Stimulated activated CD8-positive, alpha-beta memory T cell treated with anti-CD3 and anti-CD28 coated beads, Interleukin-2, amount 100 ng/mL, for 48 hours (primary cell): ENCODE measurements at regions not wholly inside any gene's neighbourhood (a gene's known extent, or its start where the extent isn't known, plus 50 kb on each side); places are given as distances from the start of the nearest gene placed in this dataset.
A peak's percentile ranks its signal among the peaks of the same experiment; 100 is the strongest.
"Not testable (repeated sequence)": the region's sequence is repeated elsewhere in the genome, so short reads cannot be mapped to it uniquely, and the experiment has no call there.

Experiments used
- DNase-seq, 2 donors: peaks; one replicate each; pipeline ENCODE4 v3.0.0-alpha.2; 2020; ENCODE audit warnings: low read depth in 2 of 2

DNA sequence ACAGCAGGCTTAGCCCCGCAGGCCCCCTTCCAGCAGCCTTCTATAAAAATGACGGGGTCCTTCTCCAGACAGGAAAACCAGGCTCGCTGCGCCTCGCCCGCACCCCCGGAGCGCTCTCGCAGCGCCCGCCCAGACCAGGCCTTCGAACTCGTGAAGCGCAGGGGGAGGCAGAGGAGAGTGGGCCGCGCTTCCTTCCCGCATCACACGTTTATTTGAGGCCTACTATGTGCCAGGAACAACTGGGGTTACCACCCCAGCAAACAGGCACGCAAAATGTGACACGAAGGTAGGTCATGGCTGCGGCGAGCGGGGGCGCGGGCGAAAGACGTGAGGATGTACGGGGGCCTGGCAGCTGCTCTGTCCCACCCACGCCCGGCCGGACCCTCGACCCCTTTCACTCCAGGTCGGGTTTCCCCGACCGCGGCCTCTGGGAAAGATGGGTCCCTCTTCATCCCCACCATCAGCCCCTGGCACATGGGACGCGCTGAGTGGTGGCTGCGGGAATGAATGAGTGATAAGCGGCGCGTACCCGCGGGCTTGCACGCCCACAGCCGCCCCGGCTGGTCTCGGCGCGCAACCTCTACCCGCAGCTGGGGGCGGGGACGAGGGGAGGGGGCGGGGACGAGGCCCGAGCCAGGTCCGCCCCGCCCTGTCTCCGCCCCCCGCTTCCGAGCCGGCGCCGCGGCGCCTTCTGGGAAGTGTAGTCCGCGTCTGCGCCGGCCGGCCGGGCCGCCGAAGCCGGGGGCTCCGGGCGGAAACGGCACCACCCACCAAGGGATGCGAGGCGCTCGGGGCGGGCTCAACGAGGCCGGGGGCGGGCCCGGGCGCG, 59.1 kb downstream of the ZNF467 start:
- DNase-seq, result peak; percentile 91 to 92

DNA sequence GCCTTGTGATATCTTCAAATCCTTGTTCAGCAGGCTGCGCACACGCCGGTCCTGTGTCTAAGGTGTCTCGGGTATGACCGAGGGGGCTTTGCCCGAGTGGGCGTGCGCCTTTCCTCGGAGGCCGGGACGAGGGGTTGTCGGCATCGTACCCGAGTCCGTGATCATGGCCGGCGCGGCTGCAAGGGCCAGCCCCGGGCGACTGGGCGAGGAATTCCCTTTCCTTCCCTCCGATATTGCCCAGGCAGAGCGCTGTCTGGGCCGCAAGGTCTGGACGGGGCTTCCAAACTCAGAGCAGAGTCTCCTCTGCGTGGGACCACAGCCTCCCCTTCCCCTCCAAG, 59.7 kb downstream of the ZNF467 start:
- DNase-seq, result no peak

DNA sequence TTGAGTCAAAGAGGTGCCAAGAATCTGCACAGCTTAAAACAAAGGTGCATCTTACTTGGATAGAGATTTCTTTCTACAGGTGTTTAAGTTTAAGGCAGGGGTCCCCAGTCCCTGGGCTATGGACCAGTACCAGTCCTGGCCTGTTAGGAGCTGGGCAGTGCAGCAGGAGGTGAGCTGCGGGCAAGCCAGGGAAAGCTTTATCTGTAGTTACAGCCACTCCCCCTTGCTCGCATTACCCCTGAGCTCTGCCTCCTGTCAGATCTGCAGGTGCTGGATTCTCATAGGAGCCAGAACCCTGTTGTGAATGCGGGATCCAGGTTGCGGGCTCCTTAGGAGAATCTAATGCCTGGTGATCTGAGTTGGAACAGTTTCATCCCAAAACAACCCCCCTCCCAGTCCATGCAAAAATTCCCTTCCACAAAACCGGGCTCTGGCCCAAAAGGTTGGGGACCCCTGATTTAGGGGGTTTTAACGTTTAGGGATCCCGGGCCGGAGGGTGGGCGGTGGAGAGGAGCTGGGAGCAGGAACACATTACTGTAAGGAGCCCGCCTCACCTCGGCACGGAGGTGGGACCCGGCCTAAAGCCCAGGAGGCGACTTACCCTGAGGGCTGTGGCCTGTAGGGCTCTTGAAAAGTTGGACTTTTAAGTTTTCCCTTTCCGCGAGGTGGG, 60.2 kb downstream of the ZNF467 start:
- no peak for DNase-seq

DNA sequence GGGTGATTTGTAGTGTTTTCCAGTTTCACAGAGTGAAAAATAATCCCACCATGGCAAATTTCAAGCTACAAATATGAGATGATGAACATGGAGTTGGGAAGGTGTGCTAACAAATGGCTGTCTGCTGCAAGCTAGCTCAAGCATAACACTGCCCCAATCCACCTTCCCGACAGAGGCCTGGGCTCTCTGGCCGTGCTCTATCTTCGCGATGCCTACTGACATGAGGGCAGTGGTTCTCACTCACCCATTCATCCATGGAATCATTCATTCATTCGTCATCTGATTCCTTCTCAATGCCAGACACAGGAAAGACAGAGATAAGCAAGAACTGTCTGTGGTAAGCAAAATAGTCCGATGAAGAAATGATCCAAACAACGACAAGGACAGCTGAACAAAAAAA, 65.4 kb downstream of the ZNF467 start:
- no peak for DNase-seq

DNA sequence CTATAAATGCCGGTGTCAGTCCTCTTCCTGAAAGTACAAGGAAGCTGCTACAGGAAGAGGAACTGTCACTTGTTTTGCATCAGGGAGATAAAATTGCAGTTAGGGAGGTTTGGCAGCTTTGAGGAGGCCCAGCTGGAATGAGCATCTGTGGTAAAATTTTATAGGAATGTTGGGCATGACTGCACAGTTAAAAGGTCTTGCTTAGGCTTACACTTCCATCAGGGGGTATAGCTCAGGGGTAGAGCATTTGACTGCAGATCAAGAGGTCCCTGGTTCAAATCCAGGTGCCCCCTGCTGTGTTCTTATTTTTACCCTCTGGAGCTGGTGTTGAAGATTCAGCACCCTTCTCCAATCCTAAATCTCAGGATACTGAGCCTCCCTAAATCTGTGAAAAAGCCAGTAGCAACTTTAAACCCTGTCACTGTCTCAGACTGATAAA, 65.9 kb downstream of the ZNF467 start:
- DNase-seq, result no peak

DNA sequence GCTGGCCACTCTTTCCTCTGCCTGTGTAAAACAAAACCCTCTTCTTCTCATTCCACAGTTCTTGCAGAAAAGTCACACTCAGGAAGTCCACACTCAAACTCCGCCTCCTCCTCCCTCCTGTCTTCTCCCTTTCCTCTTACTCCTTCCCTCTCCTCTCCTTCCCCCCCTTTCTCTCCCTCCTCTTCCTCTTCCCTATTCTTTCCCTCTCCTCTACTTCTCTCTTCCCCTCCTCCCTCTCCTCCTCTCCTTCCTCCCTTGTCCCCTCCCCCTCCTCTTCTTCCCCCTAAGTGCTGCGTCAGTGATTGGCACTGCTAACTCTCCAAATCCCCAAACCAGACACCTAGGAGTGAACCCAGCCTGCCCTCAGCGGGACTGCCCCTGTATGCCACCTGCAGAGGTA, 67.0 kb downstream of the ZNF467 start:
- DNase-seq, result no peak

DNA sequence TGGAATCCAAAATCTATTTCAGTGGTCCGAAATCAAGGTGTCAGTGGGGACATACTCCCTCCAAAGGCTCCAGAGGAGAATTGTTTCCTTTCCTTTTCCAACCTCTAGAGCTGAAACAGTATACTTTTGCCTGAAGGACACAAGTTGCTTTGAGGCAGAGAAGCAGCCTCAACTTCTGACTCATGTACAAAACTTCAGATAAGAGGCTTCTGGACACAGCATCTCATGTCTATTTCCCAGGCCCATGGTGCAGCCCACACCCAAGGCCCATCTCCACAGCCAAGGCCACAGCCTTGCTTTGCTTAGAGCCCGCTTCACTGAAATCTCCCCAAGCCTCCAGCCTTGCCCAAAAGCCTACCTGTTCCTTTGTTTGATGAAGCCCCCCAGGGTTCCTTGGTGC, 68.9 kb downstream of the ZNF467 start:
- DNase-seq, result no peak

DNA sequence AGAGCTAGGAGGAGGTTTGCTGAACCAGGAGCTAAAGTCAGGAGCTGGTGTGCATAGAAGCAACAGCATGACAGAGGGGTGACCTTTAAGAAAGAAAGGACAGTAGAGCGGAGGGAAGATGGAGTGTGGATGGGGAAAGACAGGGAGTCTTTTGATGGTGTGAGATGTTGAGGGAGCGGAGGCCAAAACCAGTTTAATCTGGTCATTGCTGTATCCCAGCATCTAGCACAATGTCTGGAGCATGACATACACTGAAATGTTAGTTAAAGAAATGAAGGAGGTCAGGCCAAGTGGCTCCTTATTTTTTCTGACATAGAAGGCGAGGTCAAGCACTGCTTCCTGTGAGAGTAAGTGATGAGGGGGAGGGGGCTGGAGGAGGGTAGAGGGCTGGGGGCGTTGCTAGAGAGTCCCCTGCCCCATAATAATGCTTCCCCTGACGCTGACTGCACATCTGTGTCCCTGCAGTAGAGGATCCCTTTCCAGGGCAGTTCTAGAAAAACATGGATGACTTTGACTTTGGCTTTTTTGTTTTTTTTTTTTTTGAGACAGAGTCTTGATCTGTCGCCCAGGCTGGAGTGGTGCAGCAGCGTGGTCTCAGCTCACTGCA, 70.2 kb downstream of the ZNF467 start:
- DNase-seq, result no peak

DNA sequence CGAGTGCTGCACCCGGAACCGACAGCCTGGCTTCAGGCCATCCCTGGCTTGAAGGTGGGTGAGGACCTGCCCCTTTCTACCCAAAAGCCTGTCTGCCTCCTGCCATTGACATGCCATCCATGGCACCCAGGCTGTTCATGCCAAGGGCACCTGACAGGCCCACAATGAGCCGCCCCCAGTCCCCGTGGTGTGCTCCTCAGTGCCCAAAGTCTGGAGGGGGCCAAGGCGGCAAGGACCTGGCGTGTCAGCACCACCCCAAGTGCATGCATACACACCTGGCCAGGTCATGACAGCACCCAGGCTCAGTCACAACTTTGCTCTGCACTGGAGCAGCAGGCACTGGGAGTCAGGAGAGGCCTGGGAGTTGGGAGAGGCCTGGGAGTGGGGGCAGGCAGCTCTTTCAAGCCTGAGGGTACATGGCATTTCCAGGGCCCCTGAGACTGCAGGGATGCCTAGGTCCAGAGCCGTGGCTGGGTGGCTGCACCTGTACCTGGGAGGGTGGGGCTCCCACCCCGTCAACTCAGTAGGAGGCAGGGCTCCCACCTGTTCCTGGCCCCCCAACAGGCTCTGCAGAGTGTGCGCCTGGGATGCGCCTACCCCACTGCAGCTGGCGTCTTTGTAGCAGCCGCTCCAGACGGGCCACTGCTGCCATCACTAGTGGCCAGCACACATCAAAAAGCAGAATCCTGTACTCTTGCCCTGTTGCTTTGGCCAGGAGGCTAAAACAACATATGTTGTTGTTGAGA, 71.7 kb downstream of the ZNF467 start:
- DNase-seq, result no peak

DNA sequence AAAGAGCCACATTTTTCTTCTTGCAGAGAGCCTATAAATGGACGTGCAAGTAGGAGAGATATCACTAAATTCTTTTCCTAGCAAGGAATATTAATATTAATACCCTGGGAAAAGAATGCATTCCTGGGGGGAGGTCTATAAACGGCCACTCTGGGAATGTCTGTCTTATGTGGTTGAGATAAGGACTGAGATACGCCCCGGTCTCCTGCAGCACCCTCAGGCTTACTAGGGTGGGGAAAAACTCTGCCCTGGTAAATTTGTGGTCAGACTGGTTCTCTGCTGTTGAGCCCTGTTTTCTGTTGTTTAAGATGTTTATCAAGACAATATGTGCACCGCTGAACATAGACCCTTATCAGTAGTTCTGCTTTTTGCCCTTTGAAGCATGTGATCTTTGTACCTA, 75.6 kb downstream of the ZNF467 start:
- not testable (repeated sequence) for DNase-seq

DNA sequence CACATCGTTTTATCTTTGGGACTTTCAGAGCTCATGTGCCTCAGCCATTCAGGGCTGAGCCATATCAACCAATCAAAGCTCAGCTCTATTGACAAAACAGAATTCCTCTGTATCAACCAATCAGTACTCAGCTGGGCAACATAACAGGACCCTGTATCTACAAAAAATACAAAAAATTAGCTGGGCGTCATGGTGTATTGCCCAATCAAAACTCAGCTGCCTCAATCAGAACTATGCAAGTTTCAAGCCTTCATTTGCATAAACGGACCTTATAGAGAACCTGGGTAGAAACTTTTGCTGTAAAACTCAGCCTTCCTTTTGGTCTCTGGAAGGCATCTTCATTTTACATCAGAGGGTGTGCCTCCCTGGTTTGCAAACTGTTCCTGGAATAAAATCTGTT, 77.1 kb downstream of the ZNF467 start:
- DNase-seq, result no peak

DNA sequence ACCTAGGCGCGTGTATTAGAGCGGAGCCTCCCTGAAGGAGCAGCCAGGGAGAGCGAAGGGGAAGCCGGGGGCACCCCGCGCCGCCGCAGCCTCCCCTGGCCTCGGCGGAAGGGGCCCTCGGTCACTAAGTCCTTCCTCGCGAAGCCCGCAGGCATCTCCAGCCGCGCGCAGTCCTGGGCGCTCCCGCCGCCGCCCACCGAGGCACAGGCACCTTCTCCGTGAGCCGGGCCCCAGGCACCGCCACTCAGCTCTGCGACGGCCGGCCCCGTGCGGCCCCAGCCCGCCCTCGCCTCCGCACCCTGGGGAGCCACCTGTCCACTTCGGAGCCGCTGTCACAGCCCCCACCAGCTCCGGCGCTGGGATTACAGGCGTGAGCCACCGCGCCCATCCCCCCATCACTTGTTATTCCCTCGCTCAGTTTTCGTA, 80.8 kb downstream of the ZNF467 start:
- DNase-seq, result no peak

DNA sequence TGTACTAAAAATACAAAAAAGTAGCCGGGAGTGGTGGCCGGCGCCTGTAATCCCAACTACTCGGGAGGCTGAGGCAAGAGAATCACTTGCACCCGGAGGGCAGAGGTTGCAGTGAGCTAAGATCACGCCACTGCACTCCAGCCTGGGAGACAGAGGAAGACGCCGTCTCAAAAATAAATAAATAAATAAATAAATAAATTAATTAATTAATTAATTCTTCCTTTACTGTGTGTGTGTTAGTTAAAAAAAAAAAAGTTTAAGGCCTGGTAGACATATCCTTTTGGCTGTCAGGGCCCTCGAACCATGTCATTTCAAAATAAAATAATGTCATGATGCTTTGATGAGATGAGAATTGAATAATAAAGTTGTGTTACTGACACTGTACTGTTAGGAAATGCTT, 81.3 kb downstream of the ZNF467 start:
- DNase-seq, result no peak

DNA sequence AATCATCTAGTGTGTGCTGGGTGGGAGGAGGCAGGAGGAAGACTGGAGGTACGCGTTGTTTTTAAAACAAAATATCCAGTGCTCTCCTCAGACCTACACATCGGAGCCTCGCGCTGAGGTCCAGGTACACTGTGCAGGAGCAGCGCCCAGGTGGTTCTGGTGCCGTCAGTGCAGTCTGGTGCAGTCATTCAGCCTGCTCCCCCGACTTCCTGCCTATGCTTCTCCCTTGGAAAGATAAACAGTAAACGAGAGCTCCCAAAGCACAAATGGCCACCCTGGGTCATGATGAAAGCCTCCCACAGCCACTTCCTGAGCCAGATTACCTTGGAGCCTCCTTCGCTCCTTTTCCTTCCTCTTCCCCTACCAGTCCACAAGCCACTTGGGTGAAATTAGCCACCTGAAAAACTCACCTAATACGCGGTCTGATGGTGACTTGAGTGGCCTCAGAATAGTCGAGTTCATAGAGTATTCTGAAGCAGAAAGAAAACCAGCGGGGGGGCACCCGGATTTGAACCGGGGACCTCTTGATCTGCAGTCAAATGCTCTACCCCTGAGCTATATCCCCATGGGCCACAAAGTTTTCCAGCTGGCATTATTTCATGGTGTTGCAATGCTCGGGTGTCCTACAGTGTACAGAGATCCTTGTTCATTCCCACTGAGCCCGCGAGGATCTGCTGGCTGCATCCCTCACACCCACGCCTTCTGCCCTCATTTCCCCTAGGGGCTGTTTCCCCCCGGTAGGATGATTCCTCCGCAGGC, 82.5 kb downstream of the ZNF467 start:
- no peak for DNase-seq

DNA sequence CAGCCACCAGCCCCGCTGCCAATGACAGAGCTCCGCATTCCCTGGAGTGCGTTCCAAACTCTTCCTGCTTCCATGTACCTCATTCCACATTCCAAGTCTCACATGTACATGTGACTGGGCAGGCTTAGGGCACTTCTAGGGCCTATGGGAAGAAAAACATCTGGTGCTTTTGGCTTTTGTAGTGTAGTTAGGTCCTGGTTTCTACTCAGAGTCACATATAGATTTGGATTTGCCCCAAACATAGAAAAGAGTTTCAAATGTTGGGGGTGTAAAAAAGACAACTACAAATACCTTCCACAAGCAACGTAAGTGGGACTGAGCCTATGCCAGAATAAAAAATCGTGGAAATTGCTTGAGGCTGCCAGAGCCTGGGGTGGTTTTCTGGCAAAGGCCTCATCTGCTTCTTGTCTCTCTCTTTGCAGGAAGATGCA, 84.1 kb downstream of the ZNF467 start:
- DNase-seq, result no peak

DNA sequence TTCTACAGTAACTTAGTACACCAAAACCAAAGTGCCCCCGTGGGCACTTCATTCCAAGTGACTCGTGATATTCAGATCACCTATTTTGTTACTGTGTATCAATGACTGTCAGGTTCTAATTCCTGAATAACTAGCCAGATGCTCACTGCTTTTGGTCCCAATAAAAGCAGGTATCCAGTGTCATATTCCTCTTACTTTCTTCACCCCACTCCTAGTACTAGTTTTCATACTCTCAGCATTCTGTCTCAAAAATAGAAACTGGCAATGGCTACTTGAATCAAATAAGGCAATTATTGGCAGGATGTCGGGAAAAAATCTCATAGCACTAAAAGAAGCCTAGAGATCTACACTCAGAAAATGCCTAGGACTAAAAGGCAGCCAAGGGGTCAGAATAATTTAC, 84.6 kb downstream of the ZNF467 start:
- DNase-seq, result no peak

DNA sequence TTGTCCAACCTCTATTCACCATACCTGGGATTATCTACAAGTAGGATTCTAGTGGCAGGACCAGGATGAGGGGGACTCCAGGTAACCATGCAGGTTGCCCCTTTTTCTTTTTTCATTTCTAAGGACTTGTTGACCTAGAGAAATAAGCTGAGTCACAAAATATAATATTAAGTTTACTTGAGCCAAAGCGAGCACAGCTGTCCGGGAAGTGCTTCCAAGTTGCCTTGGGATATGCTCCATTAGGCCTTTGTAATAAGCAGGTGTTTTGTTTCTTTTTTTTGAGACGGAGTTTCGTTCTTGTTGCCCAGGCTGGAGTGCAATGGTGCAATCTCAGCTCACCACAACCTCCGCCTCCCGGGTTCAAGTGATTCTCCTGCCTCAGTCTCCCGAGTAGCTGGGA, 85.6 kb downstream of the ZNF467 start:
- not testable (repeated sequence) for DNase-seq

DNA sequence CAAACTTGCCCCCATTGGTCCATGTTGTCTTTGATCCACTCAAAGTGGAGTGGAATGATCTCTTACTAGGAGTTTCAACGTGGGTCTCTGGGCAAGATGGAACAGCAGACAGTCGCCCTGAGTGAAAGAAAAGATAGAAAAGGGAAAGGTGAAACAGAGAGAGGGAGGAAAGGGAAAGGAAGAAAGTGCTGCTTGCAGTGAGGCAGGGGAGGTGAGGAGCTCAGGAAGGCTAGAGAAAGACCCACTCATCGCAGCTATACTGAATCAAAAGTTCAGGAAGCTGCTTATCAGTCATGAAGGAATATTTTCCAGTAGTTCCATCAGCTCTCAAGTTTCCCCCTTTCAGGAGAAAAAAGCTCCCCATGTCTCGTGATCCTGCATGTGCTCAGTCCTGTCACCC, 86.9 kb downstream of the ZNF467 start:
- no peak for DNase-seq

DNA sequence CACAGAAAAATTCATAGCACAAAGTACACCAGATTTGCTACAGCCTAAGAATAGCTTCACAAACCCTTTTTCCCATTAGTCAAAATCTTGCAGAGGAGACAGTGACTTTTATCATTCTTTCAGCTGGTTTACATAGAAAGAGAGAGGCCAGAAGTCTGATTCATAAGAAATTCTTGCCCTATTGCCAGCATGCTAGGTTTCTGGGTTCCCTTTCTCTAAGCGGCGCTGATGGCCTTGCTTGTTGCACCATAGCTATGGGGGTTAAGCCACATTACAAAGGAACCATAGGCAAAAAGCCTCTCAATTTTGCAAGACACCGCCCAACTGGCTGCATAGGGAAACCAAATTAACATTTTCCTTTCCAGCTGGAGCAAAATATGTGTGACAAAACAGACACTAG, 87.4 kb downstream of the ZNF467 start:
- no peak for DNase-seq

DNA sequence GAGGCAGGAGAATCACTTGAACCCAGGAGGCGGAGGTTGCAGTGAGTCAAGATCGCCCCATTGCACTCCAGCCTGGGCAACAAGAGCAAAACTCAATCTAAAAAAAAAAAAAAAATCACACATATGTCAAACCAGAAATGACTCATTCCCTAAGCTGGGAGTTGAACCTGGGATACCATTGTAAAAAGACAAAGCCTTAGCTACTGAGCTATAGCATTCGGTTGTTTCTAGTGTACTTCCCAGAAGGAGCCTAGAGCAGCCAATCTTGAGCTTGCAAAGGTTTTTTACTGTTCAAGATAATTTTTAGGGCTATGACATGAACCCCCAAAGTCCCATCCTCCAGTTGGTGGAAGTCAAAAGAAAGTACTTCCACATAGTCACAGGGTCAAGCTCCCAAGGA, 87.9 kb downstream of the ZNF467 start:
- DNase-seq, result no peak

DNA sequence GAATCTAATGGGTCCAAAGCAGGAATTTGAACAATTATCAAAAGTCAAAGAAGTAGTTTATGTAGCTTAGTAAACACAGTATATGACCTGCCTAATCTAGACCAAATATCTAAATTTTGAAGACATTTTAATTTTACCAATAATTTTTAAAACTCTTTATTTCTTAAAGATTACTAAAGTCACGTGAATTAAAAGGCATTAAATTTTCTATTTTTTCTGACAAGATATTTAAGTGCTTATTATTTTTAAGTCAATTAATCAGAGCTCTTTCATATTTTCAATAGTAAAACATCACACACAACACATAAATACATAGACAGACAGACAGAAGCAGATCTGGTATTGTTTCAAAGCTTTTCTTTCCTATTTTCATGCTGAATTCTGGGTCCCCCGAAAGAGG, 89.5 kb downstream of the ZNF467 start:
- no peak for DNase-seq

DNA sequence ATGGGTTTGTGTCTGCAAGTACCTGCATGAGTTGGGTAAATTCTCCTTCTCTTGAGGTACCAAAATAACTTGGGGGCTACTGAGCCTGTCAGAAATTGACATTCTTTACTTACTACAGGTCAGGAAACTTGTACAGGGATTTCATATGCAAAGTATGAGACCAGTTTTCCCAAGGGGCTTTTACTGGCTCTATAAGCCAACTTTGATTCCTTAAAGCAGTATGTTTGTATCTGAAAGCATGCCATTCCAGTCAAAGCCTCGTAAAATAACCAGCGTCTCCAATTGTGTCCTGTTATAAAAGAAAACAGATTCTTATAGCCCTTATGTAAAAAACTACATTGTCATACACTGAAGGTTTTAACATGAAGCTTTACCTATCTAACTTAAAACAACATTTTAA, 90.2 kb downstream of the ZNF467 start:
- DNase-seq, result no peak
